HEK293 (cell line): ENCODE measurements at regions not wholly inside any gene's neighbourhood (a gene's known extent, or its start where the extent isn't known, plus 50 kb on each side); places are given as distances from the start of the nearest gene placed in this dataset.

ENCODE experiments used
- KLF16 ChIP-seq: fragments of 450-650 bp; formaldehyde crosslinking; IDR thresholded peaks from 2 replicates; pipeline ENCODE4 v1.5.1; 2017; ENCODE audit warnings: missing biosample characterization, missing genetic modification characterization
- SP2 ChIP-seq: fragments of 450-650 bp; formaldehyde crosslinking; IDR thresholded peaks from 2 replicates; pipeline ENCODE4 v1.5.1; 2016; ENCODE audit warnings: missing biosample characterization, missing genetic modification characterization
- SP3 ChIP-seq: fragments of 450-650 bp; formaldehyde crosslinking; IDR thresholded peaks from 2 replicates; pipeline ENCODE4 v1.5.1; 2016; ENCODE audit warnings: missing biosample characterization, missing genetic modification characterization
- WT1 ChIP-seq: fragments of 450-650 bp; formaldehyde crosslinking; IDR thresholded peaks from 2 replicates; pipeline ENCODE4 v1.5.1; 2016; ENCODE audit warnings: missing biosample characterization, missing genetic modification characterization
- ZBTB1 ChIP-seq: fragments of 450-650 bp; formaldehyde crosslinking; IDR thresholded peaks from 2 replicates; pipeline ENCODE4 v1.5.1; 2016; ENCODE audit warnings: missing biosample characterization, missing genetic modification characterization
- ZFP3 ChIP-seq: fragments of 450-650 bp; formaldehyde crosslinking; IDR thresholded peaks from 2 replicates; pipeline ENCODE4 v1.5.1; 2016; ENCODE audit warnings: low read depth, missing biosample characterization, missing genetic modification characterization
- ZNF221 ChIP-seq: fragments of 450-650 bp; formaldehyde crosslinking; IDR thresholded peaks from 2 replicates; pipeline ENCODE4 v1.5.1; 2017; ENCODE audit warnings: missing biosample characterization, missing genetic modification characterization, borderline replicate concordance
- ZNF311 ChIP-seq: fragments of 450-650 bp; formaldehyde crosslinking; IDR thresholded peaks from 2 replicates; pipeline ENCODE4 v1.5.1; 2017; ENCODE audit warnings: missing biosample characterization, missing genetic modification characterization, borderline replicate concordance
- ZNF548 ChIP-seq: fragments of 450-650 bp; formaldehyde crosslinking; IDR thresholded peaks from 2 replicates; pipeline ENCODE4 v1.5.1; 2016; ENCODE audit warnings: missing biosample characterization, missing genetic modification characterization
- ZNF701 ChIP-seq: fragments of 450-650 bp; formaldehyde crosslinking; IDR thresholded peaks from 2 replicates; pipeline ENCODE4 v1.5.1; 2016; ENCODE audit warnings: missing biosample characterization, missing genetic modification characterization
- ZNF830 ChIP-seq: fragments of 450-650 bp; IDR thresholded peaks from 2 replicates; pipeline ENCODE4 v1.5.0; 2018; ENCODE audit warnings: missing biosample characterization, missing genetic modification characterization, low read depth, mild to moderate bottlenecking, moderate library complexity
- TF ChIP-seq, protein P1 (sequence below): fragments of 450-650 bp; formaldehyde crosslinking; conservative IDR thresholded peaks from 2 replicates; pipeline ENCODE4 v1.5.1; 2016; ENCODE audit warnings: low read depth, missing biosample characterization, missing genetic modification characterization
- TF ChIP-seq, protein P2 (sequence below): fragments of 450-650 bp; formaldehyde crosslinking; IDR thresholded peaks from 2 replicates; pipeline ENCODE4 v1.5.1; 2016; ENCODE audit warnings: missing biosample characterization, missing genetic modification characterization
- TF ChIP-seq, protein P3 (sequence below): fragments of 450-650 bp; formaldehyde crosslinking; conservative IDR thresholded peaks from 2 replicates; pipeline ENCODE4 v1.5.1; 2016; ENCODE audit warnings: low read depth, missing biosample characterization, missing genetic modification characterization
- TF ChIP-seq, protein P4 (sequence below): fragments of 450-650 bp; formaldehyde crosslinking; IDR thresholded peaks from 2 replicates; pipeline ENCODE4 v1.5.1; 2017; ENCODE audit warnings: missing biosample characterization, missing genetic modification characterization
- TF ChIP-seq, protein P5 (sequence below): fragments of 450-650 bp; formaldehyde crosslinking; IDR thresholded peaks from 2 replicates; pipeline ENCODE4 v1.5.1; 2017; ENCODE audit warnings: missing biosample characterization, missing genetic modification characterization
- TF ChIP-seq, protein P6 (sequence below): fragments of 450-650 bp; formaldehyde crosslinking; IDR thresholded peaks from 2 replicates; pipeline ENCODE4 v1.5.0; 2017; ENCODE audit warnings: missing biosample characterization, missing genetic modification characterization, borderline replicate concordance

DNA sequence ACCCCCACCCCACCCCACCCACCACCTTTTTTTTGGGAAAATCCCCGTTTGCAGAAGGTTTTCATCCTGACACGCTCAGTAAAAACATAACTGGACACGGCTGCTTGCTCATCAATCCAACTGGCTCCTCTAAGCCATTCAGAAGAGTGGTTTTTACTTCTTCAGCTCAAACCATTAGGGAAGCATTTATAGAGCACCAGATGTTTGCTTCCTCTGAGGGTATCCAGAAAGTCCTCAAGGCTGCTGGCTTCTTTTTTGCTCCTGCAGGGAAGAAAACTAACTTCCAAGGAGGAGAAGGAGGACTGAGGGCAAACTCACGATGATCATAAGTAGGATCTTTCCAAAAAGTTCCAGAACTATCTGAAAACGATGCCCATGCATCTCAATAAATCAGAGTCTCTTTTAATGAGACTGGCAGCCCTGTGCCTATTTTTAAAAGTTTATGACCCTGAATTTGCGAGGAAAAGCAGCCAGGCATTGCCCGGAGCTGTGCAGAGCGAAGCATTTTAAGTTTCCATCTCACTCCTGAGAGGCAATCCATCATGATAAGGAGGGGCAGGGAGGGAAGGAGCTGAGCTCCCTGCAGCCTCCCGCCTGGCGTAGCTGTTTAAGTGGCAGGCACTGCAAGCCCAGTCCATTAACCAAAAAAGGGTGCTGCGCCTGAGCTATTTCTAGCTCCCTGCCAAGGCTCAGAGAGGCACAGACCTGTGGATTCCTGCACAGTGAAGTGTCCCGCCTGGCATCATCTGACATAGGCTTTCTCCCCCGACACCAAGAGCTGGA, 146.3 kb upstream of the FOXF1 start (continued):
- TF ChIP-seq, protein P1, sequence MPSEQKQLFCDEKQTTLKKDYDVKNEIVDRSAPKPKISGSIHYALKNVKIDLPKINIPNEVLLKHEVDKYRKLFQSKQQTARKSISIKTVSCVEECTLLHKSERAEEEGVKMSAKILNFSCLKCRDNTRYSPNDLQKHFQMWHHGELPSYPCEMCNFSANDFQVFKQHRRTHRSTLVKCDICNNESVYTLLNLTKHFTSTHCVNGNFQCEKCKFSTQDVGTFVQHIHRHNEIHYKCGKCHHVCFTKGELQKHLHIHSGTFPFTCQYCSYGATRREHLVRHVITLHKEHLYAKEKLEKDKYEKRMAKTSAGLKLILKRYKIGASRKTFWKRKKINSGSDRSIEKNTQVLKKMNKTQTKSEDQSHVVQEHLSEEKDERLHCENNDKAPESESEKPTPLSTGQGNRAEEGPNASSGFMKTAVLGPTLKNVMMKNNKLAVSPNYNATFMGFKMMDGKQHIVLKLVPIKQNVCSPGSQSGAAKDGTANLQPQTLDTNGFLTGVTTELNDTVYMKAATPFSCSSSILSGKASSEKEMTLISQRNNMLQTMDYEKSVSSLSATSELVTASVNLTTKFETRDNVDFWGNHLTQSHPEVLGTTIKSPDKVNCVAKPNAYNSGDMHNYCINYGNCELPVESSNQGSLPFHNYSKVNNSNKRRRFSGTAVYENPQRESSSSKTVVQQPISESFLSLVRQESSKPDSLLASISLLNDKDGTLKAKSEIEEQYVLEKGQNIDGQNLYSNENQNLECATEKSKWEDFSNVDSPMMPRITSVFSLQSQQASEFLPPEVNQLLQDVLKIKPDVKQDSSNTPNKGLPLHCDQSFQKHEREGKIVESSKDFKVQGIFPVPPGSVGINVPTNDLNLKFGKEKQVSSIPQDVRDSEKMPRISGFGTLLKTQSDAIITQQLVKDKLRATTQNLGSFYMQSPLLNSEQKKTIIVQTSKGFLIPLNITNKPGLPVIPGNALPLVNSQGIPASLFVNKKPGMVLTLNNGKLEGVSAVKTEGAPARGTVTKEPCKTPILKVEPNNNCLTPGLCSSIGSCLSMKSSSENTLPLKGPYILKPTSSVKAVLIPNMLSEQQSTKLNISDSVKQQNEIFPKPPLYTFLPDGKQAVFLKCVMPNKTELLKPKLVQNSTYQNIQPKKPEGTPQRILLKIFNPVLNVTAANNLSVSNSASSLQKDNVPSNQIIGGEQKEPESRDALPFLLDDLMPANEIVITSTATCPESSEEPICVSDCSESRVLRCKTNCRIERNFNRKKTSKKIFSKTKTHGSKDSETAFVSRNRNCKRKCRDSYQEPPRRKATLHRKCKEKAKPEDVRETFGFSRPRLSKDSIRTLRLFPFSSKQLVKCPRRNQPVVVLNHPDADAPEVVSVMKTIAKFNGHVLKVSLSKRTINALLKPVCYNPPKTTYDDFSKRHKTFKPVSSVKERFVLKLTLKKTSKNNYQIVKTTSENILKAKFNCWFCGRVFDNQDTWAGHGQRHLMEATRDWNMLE (tag by site-specific recombination): no peak
- TF ChIP-seq ZBTB1 (tag by site-specific recombination) (no peak), ZNF830 (tag by site-specific recombination) (no peak), WT1 (tag by site-specific recombination) (peak; percentile 88), ZNF701 (no peak), ZNF221 (tag by site-specific recombination) (no peak), KLF16 (tag by site-specific recombination) (peak; percentile 35; the same call in 1 of the 2 replicates), SP2 (tag by site-specific recombination) (no peak), ZFP3 (no peak), ZNF311 (tag by site-specific recombination) (no peak), SP3 (no peak), ZNF548 (no peak)
- TF ChIP-seq, protein P2, sequence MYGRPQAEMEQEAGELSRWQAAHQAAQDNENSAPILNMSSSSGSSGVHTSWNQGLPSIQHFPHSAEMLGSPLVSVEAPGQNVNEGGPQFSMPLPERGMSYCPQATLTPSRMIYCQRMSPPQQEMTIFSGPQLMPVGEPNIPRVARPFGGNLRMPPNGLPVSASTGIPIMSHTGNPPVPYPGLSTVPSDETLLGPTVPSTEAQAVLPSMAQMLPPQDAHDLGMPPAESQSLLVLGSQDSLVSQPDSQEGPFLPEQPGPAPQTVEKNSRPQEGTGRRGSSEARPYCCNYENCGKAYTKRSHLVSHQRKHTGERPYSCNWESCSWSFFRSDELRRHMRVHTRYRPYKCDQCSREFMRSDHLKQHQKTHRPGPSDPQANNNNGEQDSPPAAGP: no peak
- TF ChIP-seq, protein P3, sequence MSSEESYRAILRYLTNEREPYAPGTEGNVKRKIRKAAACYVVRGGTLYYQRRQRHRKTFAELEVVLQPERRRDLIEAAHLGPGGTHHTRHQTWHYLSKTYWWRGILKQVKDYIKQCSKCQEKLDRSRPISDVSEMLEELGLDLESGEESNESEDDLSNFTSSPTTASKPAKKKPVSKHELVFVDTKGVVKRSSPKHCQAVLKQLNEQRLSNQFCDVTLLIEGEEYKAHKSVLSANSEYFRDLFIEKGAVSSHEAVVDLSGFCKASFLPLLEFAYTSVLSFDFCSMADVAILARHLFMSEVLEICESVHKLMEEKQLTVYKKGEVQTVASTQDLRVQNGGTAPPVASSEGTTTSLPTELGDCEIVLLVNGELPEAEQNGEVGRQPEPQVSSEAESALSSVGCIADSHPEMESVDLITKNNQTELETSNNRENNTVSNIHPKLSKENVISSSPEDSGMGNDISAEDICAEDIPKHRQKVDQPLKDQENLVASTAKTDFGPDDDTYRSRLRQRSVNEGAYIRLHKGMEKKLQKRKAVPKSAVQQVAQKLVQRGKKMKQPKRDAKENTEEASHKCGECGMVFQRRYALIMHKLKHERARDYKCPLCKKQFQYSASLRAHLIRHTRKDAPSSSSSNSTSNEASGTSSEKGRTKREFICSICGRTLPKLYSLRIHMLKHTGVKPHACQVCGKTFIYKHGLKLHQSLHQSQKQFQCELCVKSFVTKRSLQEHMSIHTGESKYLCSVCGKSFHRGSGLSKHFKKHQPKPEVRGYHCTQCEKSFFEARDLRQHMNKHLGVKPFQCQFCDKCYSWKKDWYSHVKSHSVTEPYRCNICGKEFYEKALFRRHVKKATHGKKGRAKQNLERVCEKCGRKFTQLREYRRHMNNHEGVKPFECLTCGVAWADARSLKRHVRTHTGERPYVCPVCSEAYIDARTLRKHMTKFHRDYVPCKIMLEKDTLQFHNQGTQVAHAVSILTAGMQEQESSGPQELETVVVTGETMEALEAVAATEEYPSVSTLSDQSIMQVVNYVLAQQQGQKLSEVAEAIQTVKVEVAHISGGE (tag by site-specific recombination): no peak
- TF ChIP-seq, protein P4, sequence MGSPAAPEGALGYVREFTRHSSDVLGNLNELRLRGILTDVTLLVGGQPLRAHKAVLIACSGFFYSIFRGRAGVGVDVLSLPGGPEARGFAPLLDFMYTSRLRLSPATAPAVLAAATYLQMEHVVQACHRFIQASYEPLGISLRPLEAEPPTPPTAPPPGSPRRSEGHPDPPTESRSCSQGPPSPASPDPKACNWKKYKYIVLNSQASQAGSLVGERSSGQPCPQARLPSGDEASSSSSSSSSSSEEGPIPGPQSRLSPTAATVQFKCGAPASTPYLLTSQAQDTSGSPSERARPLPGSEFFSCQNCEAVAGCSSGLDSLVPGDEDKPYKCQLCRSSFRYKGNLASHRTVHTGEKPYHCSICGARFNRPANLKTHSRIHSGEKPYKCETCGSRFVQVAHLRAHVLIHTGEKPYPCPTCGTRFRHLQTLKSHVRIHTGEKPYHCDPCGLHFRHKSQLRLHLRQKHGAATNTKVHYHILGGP (tag by site-specific recombination): no peak
- TF ChIP-seq, protein P5, sequence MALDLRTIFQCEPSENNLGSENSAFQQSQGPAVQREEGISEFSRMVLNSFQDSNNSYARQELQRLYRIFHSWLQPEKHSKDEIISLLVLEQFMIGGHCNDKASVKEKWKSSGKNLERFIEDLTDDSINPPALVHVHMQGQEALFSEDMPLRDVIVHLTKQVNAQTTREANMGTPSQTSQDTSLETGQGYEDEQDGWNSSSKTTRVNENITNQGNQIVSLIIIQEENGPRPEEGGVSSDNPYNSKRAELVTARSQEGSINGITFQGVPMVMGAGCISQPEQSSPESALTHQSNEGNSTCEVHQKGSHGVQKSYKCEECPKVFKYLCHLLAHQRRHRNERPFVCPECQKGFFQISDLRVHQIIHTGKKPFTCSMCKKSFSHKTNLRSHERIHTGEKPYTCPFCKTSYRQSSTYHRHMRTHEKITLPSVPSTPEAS (tag by site-specific recombination): no peak
- TF ChIP-seq, protein P6, sequence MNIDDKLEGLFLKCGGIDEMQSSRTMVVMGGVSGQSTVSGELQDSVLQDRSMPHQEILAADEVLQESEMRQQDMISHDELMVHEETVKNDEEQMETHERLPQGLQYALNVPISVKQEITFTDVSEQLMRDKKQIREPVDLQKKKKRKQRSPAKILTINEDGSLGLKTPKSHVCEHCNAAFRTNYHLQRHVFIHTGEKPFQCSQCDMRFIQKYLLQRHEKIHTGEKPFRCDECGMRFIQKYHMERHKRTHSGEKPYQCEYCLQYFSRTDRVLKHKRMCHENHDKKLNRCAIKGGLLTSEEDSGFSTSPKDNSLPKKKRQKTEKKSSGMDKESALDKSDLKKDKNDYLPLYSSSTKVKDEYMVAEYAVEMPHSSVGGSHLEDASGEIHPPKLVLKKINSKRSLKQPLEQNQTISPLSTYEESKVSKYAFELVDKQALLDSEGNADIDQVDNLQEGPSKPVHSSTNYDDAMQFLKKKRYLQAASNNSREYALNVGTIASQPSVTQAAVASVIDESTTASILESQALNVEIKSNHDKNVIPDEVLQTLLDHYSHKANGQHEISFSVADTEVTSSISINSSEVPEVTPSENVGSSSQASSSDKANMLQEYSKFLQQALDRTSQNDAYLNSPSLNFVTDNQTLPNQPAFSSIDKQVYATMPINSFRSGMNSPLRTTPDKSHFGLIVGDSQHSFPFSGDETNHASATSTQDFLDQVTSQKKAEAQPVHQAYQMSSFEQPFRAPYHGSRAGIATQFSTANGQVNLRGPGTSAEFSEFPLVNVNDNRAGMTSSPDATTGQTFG (tag by site-specific recombination): no peak
